IgD-negative memory B cell (primary cell): ENCODE measurements at regions not wholly inside any gene's neighbourhood (a gene's known extent, or its start where the extent isn't known, plus 50 kb on each side); places are given as distances from the start of the nearest gene placed in this dataset.
"Not testable (repeated sequence)": the region's sequence is repeated elsewhere in the genome, so short reads cannot be mapped to it uniquely, and the experiment has no call there.

Experiments used
- H3K27ac Mint-ChIP-seq, 3 donors: one replicate each; pipeline ENCODE4 v1.8.0; 2020 to 2022; ENCODE audit warnings: mild to moderate bottlenecking in 3 of 3, mixed read lengths in 3 of 3, moderate library complexity in 1 of 3
- H3K27me3 Mint-ChIP-seq: one replicate; pipeline ENCODE4 v1.8.0; 2021; ENCODE audit warnings: mixed read lengths
- H3K36me3 Mint-ChIP-seq: one replicate; pipeline ENCODE4 v1.8.0; 2020; ENCODE audit warnings: mild to moderate bottlenecking, mixed read lengths
- H3K4me1 Mint-ChIP-seq, 3 donors: one replicate each; pipeline ENCODE4 v1.8.0; 2020 to 2022; ENCODE audit warnings: mixed read lengths in 3 of 3, mild to moderate bottlenecking in 1 of 3
- H3K4me3 Mint-ChIP-seq, 4 donors: one replicate each; pipeline ENCODE4 v1.8.0; 2020 to 2022; ENCODE audit warnings: mild to moderate bottlenecking in 4 of 4, mixed read lengths in 4 of 4, moderate library complexity in 3 of 4
- H3K9me3 Mint-ChIP-seq, 3 donors: one replicate each; pipeline ENCODE4 v1.8.0; 2020 to 2021; ENCODE audit warnings: mixed read lengths in 3 of 3, mild to moderate bottlenecking in 1 of 3

- Mint-ChIP-seq H3K9me3 (peaks cover 0 to 3% (median 2%) of the 10 kb centered on the region in 3 donors), H3K36me3 (no peaks in the 10 kb centered on the region), H3K27me3 (peaks cover 10% of the 10 kb centered on the region), H3K4me1 (no peaks in the 10 kb centered on the region), H3K4me3 (no peak overlapping the region), H3K27ac (no peak overlapping the region)
Observed at GRCh38 chr3:31106912-31107311, 212.5 kb upstream of the GADL1 start.

GRCh38 chr3:31114929-31115283, 220.4 kb upstream of the GADL1 start:
- H3K27ac Mint-ChIP-seq, result no peak overlapping the region

GRCh38 chr3:31115531-31115930, 221.1 kb upstream of the GADL1 start:
- not testable (repeated sequence) for H3K27me3 Mint-ChIP-seq, H3K9me3 Mint-ChIP-seq, H3K4me1 Mint-ChIP-seq, H3K27ac Mint-ChIP-seq, H3K4me3 Mint-ChIP-seq, H3K36me3 Mint-ChIP-seq

More at GRCh38 chr3:31114929-31115283, 220.4 kb upstream of the GADL1 start:
- Mint-ChIP-seq H3K4me3 (no peak overlapping the region), H3K36me3 (no peaks in the 10 kb centered on the region), H3K4me1 (no peaks in the 10 kb centered on the region), H3K9me3 (peaks cover 4 to 9% (median 4%) of the 10 kb centered on the region in 3 donors), H3K27me3 (peaks cover 3% of the 10 kb centered on the region)

GRCh38 chr3:31116651-31117050, 222.2 kb upstream of the GADL1 start:
- Mint-ChIP-seq H3K4me3 (no peak overlapping the region), H3K9me3 (peaks cover 2 to 9% (median 4%) of the 10 kb centered on the region in 3 donors), H3K4me1 (no peaks in the 10 kb centered on the region), H3K36me3 (no peaks in the 10 kb centered on the region), H3K27me3 (peaks cover 3% of the 10 kb centered on the region), H3K27ac (no peak overlapping the region)

GRCh38 chr3:31117854-31118253, 223.4 kb upstream of the GADL1 start:
- Mint-ChIP-seq H3K27ac (no peak overlapping the region), H3K4me3 (no peak overlapping the region), H3K36me3 (no peaks in the 10 kb centered on the region), H3K27me3 (peaks cover 3% of the 10 kb centered on the region), H3K9me3 (peaks cover 2 to 9% (median 4%) of the 10 kb centered on the region in 3 donors), H3K4me1 (no peaks in the 10 kb centered on the region)

GRCh38 chr3:31124373-31124772, 229.9 kb upstream of the GADL1 start:
- Mint-ChIP-seq H3K4me1 (no peaks in the 10 kb centered on the region), H3K36me3 (no peaks in the 10 kb centered on the region), H3K4me3 (no peak overlapping the region), H3K27ac (no peak overlapping the region), H3K9me3 (peaks cover 2 to 11% (median 4%) of the 10 kb centered on the region in 3 donors), H3K27me3 (peaks cover 3% of the 10 kb centered on the region)

- H3K27ac Mint-ChIP-seq, result no peak overlapping the region
- no peaks in the 10 kb centered on the region for H3K36me3 Mint-ChIP-seq
- peaks cover 2 to 11% (median 4%) of the 10 kb centered on the region in 3 donors for H3K9me3 Mint-ChIP-seq
- H3K4me1 Mint-ChIP-seq, result no peaks in the 10 kb centered on the region
- H3K4me3 Mint-ChIP-seq, result no peak overlapping the region
- peaks cover 3% of the 10 kb centered on the region for H3K27me3 Mint-ChIP-seq
Observed at GRCh38 chr3:31125413-31126020, 231.1 kb upstream of the GADL1 start.

GRCh38 chr3:31129241-31129640, 234.8 kb upstream of the GADL1 start:
- H3K27ac Mint-ChIP-seq, result no peak overlapping the region
- H3K4me3 Mint-ChIP-seq, result no peak overlapping the region
- peaks cover 0 to 11% (median 4%) of the 10 kb centered on the region in 3 donors for H3K9me3 Mint-ChIP-seq
- peaks cover 5% of the 10 kb centered on the region for H3K27me3 Mint-ChIP-seq
- H3K4me1 Mint-ChIP-seq, result no peaks in the 10 kb centered on the region
- H3K36me3 Mint-ChIP-seq, result no peaks in the 10 kb centered on the region

- Mint-ChIP-seq H3K4me1 (no peaks in the 10 kb centered on the region), H3K4me3 (no peak overlapping the region), H3K36me3 (no peaks in the 10 kb centered on the region), H3K27me3 (peaks cover 4% of the 10 kb centered on the region), H3K9me3 (no peaks in the 10 kb centered on the region), H3K27ac (no peak overlapping the region)
Observed at GRCh38 chr3:31132132-31132769, 237.8 kb upstream of the GADL1 start.

GRCh38 chr3:31133541-31133940, 239.1 kb upstream of the GADL1 start:
- no peaks in the 10 kb centered on the region for H3K36me3 Mint-ChIP-seq

GRCh38 chr3:31135546-31135945, 241.1 kb upstream of the GADL1 start:
- H3K9me3 Mint-ChIP-seq, result no peaks in the 10 kb centered on the region
- H3K36me3 Mint-ChIP-seq, result no peaks in the 10 kb centered on the region
- H3K4me1 Mint-ChIP-seq, result no peaks in the 10 kb centered on the region
- H3K27ac Mint-ChIP-seq, result no peak overlapping the region
- H3K27me3 Mint-ChIP-seq, result peaks cover 9% of the 10 kb centered on the region
- H3K4me3 Mint-ChIP-seq, result no peak overlapping the region

More at GRCh38 chr3:31133541-31133940, 239.1 kb upstream of the GADL1 start:
- no peaks in the 10 kb centered on the region for H3K9me3 Mint-ChIP-seq
- no peaks in the 10 kb centered on the region for H3K4me1 Mint-ChIP-seq
- peaks cover 7% of the 10 kb centered on the region for H3K27me3 Mint-ChIP-seq
- H3K4me3 Mint-ChIP-seq, result no peak overlapping the region
- no peak overlapping the region for H3K27ac Mint-ChIP-seq

- Mint-ChIP-seq H3K4me3 (no peak overlapping the region), H3K9me3 (no peaks in the 10 kb centered on the region), H3K27ac (no peak overlapping the region), H3K27me3 (peaks cover 9% of the 10 kb centered on the region), H3K4me1 (no peaks in the 10 kb centered on the region), H3K36me3 (no peaks in the 10 kb centered on the region)
Observed at GRCh38 chr3:31137718-31138465, 243.4 kb upstream of the GADL1 start.

GRCh38 chr3:31140470-31140869, 246.0 kb upstream of the GADL1 start:
- Mint-ChIP-seq H3K4me3 (no peak overlapping the region), H3K9me3 (no peaks in the 10 kb centered on the region), H3K27me3 (peaks cover 5% of the 10 kb centered on the region), H3K27ac (no peak overlapping the region), H3K36me3 (no peaks in the 10 kb centered on the region), H3K4me1 (no peaks in the 10 kb centered on the region)

GRCh38 chr3:31142139-31142538, 247.7 kb upstream of the GADL1 start:
- H3K27ac Mint-ChIP-seq, result no peak overlapping the region
- H3K27me3 Mint-ChIP-seq, result peaks cover 5% of the 10 kb centered on the region
- H3K36me3 Mint-ChIP-seq, result no peaks in the 10 kb centered on the region
- no peak overlapping the region for H3K4me3 Mint-ChIP-seq
- H3K4me1 Mint-ChIP-seq, result no peaks in the 10 kb centered on the region
- H3K9me3 Mint-ChIP-seq, result peaks cover 0 to 3% (median 0%) of the 10 kb centered on the region in 3 donors

- Mint-ChIP-seq H3K9me3 (peaks cover 0 to 3% (median 0%) of the 10 kb centered on the region in 3 donors), H3K27ac (no peak overlapping the region), H3K36me3 (no peaks in the 10 kb centered on the region), H3K4me3 (no peak overlapping the region), H3K27me3 (peaks cover 5% of the 10 kb centered on the region), H3K4me1 (no peaks in the 10 kb centered on the region)
Observed at GRCh38 chr3:31142543-31142942, 248.1 kb upstream of the GADL1 start.
